ENCODE measurements at regions not wholly inside any gene's neighbourhood (a gene's known extent, or its start where the extent isn't known, plus 50 kb on each side); places are given as distances from the start of the nearest gene placed in this dataset.

DNA sequence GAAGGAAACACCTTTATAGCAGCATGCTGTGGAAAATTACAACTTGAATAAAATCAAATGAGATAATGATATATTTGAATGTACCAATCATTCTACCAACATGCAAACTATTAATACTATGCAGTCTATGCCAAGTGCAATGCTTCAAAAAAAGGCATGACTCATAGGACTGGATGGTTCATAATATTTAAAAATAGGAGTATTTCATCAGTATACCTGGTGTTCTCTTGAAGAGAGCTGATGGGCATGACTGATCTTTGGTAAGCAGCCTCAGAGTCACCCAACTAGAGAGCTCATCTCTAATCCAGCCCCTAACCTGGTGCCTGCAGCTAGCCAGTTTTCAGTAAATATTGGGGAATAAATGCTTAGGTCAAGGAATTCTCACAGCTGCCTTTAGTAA lies 434.7 kb upstream of the ARRDC4 start:
- TF ChIP-seq, protein P1, sequence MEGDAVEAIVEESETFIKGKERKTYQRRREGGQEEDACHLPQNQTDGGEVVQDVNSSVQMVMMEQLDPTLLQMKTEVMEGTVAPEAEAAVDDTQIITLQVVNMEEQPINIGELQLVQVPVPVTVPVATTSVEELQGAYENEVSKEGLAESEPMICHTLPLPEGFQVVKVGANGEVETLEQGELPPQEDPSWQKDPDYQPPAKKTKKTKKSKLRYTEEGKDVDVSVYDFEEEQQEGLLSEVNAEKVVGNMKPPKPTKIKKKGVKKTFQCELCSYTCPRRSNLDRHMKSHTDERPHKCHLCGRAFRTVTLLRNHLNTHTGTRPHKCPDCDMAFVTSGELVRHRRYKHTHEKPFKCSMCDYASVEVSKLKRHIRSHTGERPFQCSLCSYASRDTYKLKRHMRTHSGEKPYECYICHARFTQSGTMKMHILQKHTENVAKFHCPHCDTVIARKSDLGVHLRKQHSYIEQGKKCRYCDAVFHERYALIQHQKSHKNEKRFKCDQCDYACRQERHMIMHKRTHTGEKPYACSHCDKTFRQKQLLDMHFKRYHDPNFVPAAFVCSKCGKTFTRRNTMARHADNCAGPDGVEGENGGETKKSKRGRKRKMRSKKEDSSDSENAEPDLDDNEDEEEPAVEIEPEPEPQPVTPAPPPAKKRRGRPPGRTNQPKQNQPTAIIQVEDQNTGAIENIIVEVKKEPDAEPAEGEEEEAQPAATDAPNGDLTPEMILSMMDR (IDR thresholded peaks at IDR 0.05; ENCODE audit: insufficient read depth, low read depth, low read length) = no peak
- DNase-seq (ENCODE audit: low read depth) = no peak
- H3K4me3 ChIP-seq (ENCODE audit: low read depth, low read length) = no peak overlapping the region

DNA sequence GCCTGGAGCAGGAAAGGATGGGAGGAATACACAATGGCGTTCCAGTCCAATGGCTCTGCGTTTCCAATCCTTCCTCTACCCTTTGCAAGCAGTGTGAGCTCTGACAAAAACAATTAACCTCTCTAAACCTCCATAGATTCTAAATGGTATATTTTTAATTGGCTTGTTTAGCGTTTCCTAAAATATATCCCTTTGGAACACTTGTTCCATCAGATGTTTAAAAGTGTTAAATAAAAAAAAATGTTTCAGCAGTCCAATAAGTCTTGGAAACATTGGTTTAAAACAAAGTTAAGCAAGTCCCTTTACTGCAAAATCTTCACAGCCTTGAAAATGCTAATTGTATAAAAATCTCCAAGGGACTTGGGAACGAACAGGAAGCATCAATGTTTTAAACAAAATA lies 432.3 kb upstream of the ARRDC4 start:
- no peak for DNase-seq (ENCODE audit: low read depth)
- TF ChIP-seq, protein P1 (IDR thresholded peaks at IDR 0.05; ENCODE audit: insufficient read depth, low read depth, low read length) = no peak
- no peak overlapping the region for H3K4me3 ChIP-seq (ENCODE audit: low read depth, low read length)

DNA sequence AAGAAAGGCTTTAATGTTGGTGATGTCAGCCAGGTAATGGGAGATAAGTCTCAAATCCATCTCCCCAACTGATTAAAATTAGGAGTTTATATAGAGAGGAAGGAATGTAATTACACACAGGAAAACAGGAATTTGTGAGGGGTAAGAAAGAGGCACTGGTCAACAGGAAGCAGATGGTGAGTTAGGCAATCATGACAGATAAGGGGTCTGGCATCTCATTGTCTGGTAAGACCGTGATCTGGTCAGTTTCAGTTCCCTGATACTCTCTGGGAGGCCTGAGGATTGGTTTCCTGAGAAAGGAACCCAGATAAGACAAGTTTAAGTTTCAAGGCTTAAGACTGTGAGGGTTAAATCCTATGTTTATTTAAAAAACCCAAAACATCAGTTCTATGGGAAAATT lies 414.7 kb upstream of the ARRDC4 start:
- no peak for DNase-seq (ENCODE audit: low read depth)
- TF ChIP-seq, protein P1 (IDR thresholded peaks at IDR 0.05; ENCODE audit: insufficient read depth, low read depth, low read length) = no peak
- H3K4me3 ChIP-seq (ENCODE audit: low read depth, low read length) = no peak overlapping the region

DNA sequence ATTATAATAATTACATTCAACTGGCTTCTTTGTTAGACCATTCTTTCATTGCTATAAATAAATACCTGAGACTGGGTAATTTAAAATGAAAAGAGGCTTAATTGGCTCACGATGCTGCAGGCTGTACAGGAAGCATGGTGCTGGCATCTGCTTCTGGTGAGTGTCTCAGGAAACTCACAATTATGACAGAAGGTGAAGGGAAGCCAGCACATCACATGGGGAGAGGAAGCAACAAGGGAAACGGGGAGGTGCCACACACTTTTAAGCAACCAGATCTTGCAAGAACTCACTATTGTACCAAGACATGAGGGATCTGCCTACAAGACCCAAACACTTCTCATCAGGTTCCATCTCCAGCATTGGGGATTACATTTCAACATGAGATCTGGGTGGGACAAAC lies 413.1 kb upstream of the ARRDC4 start:
- DNase-seq (ENCODE audit: low read depth) = no peak
- no peak overlapping the region for H3K4me3 ChIP-seq (ENCODE audit: low read depth, low read length)
- TF ChIP-seq, protein P1 (IDR thresholded peaks at IDR 0.05; ENCODE audit: insufficient read depth, low read depth, low read length) = no peak

DNA sequence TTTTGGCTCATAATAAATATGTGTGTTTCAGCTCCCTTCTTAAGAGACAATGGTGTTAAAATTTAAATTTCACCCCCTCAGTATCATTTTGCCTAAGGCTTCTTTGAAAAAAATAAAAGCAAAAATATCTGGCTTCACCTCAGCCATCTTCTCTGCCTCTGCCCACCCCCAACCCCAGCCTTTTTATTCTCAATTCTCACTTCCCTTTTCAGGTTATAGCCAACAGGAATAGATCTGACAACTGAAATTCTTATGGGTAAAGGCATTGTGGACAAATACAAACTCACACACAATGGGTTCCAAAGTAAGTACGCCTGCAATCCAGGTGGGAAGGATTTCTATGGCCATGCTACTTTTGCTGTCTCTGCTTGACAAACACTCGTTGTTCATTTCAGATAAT lies 399.0 kb upstream of the ARRDC4 start:
- TF ChIP-seq, protein P1 (IDR thresholded peaks at IDR 0.05; ENCODE audit: insufficient read depth, low read depth, low read length) = no peak
- H3K4me3 ChIP-seq (ENCODE audit: low read depth, low read length) = no peak overlapping the region
- no peak for DNase-seq (ENCODE audit: low read depth)

DNA sequence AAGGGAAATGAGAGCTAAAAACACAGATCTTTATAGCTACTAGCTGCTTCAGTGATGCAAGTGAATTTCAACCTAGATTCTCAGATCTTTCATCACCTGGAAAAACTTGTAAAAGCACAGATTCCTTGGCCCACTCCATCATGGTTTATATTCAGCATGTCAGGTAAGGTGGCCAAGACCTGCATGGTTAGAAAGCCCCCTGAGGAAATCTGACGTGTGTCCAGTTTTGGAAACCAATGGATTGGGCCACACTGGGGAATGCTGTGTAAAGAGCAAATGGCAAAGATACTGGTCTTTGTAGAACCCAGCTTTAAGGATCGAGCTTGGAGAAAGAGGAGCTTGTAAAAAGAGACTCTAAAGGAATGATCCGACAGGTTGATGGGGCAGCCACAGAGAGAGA lies 397.0 kb upstream of the ARRDC4 start:
- H3K4me3 ChIP-seq (ENCODE audit: low read depth, low read length) = no peak overlapping the region
- DNase-seq (ENCODE audit: low read depth) = no peak
- TF ChIP-seq, protein P1 (IDR thresholded peaks at IDR 0.05; ENCODE audit: insufficient read depth, low read depth, low read length) = no peak

DNA sequence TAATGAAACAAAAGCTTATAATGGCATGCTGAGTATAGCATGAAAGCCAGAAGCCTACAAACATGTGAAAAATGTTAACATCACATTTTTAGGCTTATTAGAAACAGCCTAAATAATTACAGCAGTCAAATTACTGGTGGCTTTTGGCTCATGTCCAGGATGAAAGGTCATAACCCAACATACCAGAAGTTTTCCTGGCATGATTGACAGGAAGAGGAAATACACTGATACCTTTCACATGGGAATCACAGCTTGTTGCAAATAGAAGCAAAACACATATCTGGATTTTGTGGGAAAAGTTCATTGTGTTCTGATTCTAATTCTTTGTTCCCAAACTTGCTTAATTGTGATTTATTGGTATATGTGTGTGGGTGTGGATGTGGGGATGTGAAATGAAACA lies 393.5 kb upstream of the ARRDC4 start:
- peak; percentile 13 for DNase-seq (ENCODE audit: low read depth)
- TF ChIP-seq, protein P1 (IDR thresholded peaks at IDR 0.05; ENCODE audit: insufficient read depth, low read depth, low read length) = no peak

More for the DNA sequence above, 393.5 kb upstream of the ARRDC4 start:
- no peak overlapping the region for H3K4me3 ChIP-seq (ENCODE audit: low read depth, low read length)

Data from fibroblast of villous mesenchyme (primary cell).